ENCODE measurements at regions not wholly inside any gene's neighbourhood (a gene's known extent, or its start where the extent isn't known, plus 50 kb on each side); places are given as distances from the start of the nearest gene placed in this dataset.

DNA sequence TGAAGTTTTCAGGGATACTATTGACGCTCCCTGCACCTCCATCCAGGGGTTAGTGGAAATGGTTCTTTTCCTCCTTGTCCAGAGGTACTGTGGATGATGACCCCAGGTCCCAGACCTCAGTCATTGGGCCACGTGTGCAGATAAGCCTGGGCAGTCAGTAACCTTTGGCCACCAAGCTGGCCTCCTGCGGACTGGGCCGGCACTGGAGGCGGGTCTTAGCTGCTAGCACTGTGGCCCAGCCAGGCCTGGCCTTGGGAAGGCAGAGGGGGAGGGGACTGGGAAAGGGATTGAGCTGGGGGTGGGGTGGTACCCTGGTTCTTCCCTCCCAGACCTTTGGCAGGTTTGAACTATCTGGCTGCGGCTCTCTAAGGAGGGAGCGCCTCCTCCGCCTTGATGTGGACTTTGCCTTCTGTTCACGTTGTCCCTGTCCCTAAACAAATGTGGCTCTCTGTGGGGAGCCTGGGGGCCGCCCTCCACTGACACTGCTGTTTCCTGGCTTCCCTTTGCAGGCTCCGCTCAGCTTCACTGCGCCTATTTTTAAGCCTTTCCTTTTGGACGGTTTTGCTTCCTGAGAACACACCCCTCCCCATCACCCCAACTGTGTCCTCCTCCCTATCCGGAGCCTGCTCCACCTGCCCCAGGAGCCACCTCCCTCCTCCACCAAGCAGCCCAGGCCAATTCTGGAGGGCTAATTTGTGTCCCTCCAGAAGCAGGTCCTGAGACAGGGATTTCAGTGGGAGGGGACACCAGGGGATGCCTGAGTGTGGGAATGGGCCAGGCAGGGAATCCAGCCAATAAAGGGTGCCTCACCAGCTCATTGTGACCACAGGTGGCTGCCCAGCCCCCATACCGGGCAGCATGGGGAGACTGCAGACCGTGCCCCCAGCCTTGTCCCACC, 251.9 kb downstream of the SEC14L1 start:
- peak overlapping the region; percentile 61 for H3K4me3 Mint-ChIP-seq
- DNase-seq (ENCODE audit: low read depth, low spot score): no peak
- TF ChIP-seq, protein P1, sequence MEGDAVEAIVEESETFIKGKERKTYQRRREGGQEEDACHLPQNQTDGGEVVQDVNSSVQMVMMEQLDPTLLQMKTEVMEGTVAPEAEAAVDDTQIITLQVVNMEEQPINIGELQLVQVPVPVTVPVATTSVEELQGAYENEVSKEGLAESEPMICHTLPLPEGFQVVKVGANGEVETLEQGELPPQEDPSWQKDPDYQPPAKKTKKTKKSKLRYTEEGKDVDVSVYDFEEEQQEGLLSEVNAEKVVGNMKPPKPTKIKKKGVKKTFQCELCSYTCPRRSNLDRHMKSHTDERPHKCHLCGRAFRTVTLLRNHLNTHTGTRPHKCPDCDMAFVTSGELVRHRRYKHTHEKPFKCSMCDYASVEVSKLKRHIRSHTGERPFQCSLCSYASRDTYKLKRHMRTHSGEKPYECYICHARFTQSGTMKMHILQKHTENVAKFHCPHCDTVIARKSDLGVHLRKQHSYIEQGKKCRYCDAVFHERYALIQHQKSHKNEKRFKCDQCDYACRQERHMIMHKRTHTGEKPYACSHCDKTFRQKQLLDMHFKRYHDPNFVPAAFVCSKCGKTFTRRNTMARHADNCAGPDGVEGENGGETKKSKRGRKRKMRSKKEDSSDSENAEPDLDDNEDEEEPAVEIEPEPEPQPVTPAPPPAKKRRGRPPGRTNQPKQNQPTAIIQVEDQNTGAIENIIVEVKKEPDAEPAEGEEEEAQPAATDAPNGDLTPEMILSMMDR (conservative IDR thresholded peaks at IDR 0.05): no peak
- H3K27ac Mint-ChIP-seq (ENCODE audit: unreplicated experiment): peak overlapping the region; percentile 75
- H3K36me3 Mint-ChIP-seq (ENCODE audit: low read depth): no peaks in the 10 kb centered on the region
- H3K27me3 Mint-ChIP-seq (ENCODE audit: low read depth): no peaks in the 10 kb centered on the region
- H3K4me1 Mint-ChIP-seq: peaks cover 73% of the 10 kb centered on the region
- H3K9me3 Mint-ChIP-seq: no peaks in the 10 kb centered on the region

DNA sequence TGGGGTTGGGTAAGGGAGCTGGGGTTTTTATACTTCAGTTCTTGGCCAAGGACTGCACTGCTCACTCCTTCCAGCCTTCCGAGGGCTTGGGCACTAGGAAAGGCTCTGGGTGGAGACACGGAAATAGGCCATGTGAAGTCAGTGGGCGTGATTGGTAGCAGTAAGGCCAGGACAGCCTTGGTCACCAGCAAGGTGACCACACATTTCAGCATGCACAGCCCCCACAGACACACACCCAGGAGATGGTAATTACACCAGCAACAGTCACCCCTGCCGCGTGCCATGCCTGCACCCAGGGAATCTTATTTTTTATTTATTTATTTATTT, 252.5 kb downstream of the SEC14L1 start:
- no peak overlapping the region for H3K27ac Mint-ChIP-seq (ENCODE audit: unreplicated experiment)
- no peaks in the 10 kb centered on the region for H3K36me3 Mint-ChIP-seq (ENCODE audit: low read depth)
- no peaks in the 10 kb centered on the region for H3K9me3 Mint-ChIP-seq
- H3K4me1 Mint-ChIP-seq: peaks cover 70% of the 10 kb centered on the region
- H3K27me3 Mint-ChIP-seq (ENCODE audit: low read depth): no peaks in the 10 kb centered on the region
- TF ChIP-seq, protein P1 (conservative IDR thresholded peaks at IDR 0.05): no peak
- H3K4me3 Mint-ChIP-seq: no peak overlapping the region
- DNase-seq (ENCODE audit: low read depth, low spot score): no peak

DNA sequence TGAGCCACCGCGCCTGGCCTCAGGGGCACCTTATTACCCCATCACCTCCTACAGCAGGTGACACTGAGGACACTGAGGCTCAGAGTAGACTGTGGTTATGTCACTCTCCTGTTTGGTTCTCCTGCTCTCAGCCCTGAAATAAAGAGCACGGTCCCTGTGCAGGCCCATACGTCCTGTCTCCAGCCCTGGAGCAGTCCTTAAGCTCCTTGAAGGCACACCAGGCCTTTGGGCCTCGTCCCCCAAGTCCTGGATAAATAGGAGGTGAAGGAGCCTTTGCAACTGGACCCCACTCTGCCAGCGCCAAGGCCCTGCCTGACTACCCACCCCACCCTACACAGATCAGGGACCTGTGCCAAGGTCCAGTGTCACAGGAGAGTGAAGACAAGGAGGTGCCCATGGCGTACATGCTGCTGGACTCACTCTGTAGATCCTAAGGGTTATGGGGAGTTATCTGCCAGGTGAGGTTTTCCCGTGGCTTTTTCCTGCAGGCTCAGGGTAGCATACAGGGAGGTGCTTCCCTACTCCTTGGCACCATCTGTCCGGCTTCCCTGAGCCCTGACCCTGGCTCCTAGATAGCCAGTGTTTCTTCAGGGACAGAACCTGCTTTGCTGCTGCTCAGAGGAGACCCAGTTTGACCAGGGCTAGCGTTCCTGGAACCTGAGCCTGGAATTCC, 253.2 kb downstream of the SEC14L1 start:
- H3K9me3 Mint-ChIP-seq: no peaks in the 10 kb centered on the region
- no peaks in the 10 kb centered on the region for H3K27me3 Mint-ChIP-seq (ENCODE audit: low read depth)
- H3K27ac Mint-ChIP-seq (ENCODE audit: unreplicated experiment): peak overlapping the region; percentile 90
- TF ChIP-seq, protein P1 (conservative IDR thresholded peaks at IDR 0.05): no peak
- H3K4me1 Mint-ChIP-seq: peaks cover 62% of the 10 kb centered on the region
- H3K4me3 Mint-ChIP-seq: no peak overlapping the region
- no peak for DNase-seq (ENCODE audit: low read depth, low spot score)
- H3K36me3 Mint-ChIP-seq (ENCODE audit: low read depth): peaks cover 2% of the 10 kb centered on the region

DNA sequence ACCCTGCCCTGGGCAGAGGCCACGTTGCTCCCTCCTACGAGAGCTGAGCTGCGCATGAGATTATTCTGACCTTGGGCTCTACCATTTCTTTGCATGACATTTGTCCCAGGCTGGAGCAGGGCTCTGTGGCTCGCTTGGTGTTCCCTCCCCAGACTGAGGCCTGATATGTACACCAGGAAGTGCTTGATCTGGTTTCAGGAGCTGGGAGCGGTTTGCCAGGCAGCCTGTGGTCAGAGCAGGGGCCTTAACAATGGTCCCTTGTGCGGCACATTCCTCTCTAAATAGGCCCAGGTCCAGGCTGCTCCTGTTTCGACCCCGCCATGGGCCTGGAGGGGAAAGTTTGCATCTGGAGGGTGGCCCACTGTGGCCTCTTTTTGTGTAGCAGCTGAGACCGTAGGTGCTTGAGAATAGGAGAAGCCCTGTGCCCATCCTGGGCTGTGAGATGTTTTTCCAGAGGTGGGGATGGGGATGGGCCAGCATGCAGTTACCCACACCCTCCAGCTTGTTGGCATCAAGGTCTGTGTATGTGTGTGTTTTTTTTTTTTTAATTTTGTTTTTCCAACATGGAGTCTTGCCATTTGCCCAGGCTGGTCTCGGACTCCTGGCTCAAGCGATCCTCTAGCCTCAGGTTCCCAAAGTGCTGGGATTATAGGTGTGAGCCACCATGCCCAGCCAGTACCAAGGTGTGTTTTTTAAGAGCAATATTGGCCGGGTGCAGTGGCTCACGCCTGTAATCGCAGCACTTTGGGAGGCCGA, 253.9 kb downstream of the SEC14L1 start:
- peaks cover 55% of the 10 kb centered on the region for H3K4me1 Mint-ChIP-seq
- TF ChIP-seq, protein P1 (conservative IDR thresholded peaks at IDR 0.05): no peak

DNA sequence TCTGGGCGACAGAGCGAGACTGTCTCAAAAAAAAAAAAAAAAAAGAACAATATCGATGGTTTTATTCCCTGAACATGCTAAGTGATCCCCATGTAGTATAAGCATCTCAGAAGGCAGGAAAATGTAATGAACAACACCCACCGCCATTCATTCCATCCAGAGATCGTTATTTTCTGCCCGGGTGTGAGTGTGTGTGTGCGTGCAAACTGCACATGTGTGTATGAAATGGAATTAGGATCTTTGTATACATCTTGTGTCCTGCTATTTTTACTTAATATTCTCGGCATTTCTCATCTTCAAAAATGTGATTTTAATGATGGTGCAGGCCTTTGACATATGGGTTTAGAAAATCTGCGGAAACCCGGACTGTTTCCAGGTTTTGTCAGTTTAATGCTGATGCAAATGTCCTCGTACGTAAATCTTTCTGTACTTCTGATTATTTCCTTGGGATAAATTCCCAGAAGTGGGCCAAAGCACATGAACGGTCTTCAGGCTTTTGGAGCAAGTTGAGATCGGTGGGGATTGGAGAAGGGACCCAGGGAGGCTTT, 254.8 kb downstream of the SEC14L1 start:
- Mint-ChIP-seq H3K27ac (ENCODE audit: unreplicated experiment) (peak overlapping the region; percentile 78), H3K36me3 (ENCODE audit: low read depth) (peaks cover 2% of the 10 kb centered on the region), H3K27me3 (ENCODE audit: low read depth) (no peaks in the 10 kb centered on the region), H3K9me3 (no peaks in the 10 kb centered on the region), H3K4me3 (no peak overlapping the region), H3K4me1 (peaks cover 57% of the 10 kb centered on the region)
- no peak for DNase-seq (ENCODE audit: low read depth, low spot score)
- TF ChIP-seq, protein P1 (conservative IDR thresholded peaks at IDR 0.05): no peak

More for the DNA sequence above, 253.9 kb downstream of the SEC14L1 start:
- DNase-seq (ENCODE audit: low read depth, low spot score): peak; percentile 34
- no peaks in the 10 kb centered on the region for H3K27me3 Mint-ChIP-seq (ENCODE audit: low read depth)
- H3K4me3 Mint-ChIP-seq: peak overlapping the region; percentile 61
- no peaks in the 10 kb centered on the region for H3K9me3 Mint-ChIP-seq
- H3K27ac Mint-ChIP-seq (ENCODE audit: unreplicated experiment): peak overlapping the region; percentile 90
- H3K36me3 Mint-ChIP-seq (ENCODE audit: low read depth): peaks cover 2% of the 10 kb centered on the region

All from neural crest cell (in vitro differentiated cells).